ENCODE measurements at regions not wholly inside any gene's neighbourhood (a gene's known extent, or its start where the extent isn't known, plus 50 kb on each side); places are given as distances from the start of the nearest gene placed in this dataset.
A peak's percentile ranks its signal among the peaks of the same experiment; 100 is the strongest.

- DNase-seq: no peak
Observed at GRCh38 chr9:73470766-73471165, 319.1 kb downstream of the ANXA1 start.

GRCh38 chr9:73474002-73474600, 322.4 kb downstream of the ANXA1 start:
- no peak for DNase-seq

- DNase-seq: no peak
Observed at GRCh38 chr9:73474625-73475024, 323.0 kb downstream of the ANXA1 start.

GRCh38 chr9:73494894-73495293, 343.2 kb downstream of the ANXA1 start:
- no peak for DNase-seq

GRCh38 chr9:73497796-73498195, 346.1 kb downstream of the ANXA1 start:
- no peak for DNase-seq

- no peak for DNase-seq
Observed at GRCh38 chr9:73515216-73515615, 363.6 kb downstream of the ANXA1 start.

GRCh38 chr9:73523391-73523790, 371.7 kb downstream of the ANXA1 start:
- no peak for DNase-seq

GRCh38 chr9:73525350-73525749, 373.7 kb downstream of the ANXA1 start:
- DNase-seq: no peak

GRCh38 chr9:73527521-73527920, 375.9 kb downstream of the ANXA1 start:
- DNase-seq: no peak

GRCh38 chr9:73528926-73529325, 377.3 kb downstream of the ANXA1 start:
- DNase-seq: no peak

- no peak for DNase-seq
Observed at GRCh38 chr9:73529666-73530065, 378.0 kb downstream of the ANXA1 start.

- DNase-seq: no peak
Observed at GRCh38 chr9:73531051-73531532, 379.4 kb downstream of the ANXA1 start.

GRCh38 chr9:73531658-73532057, 380.0 kb downstream of the ANXA1 start:
- no peak for DNase-seq

- no peak for DNase-seq
Observed at GRCh38 chr9:73532985-73533384, 381.3 kb downstream of the ANXA1 start.

GRCh38 chr9:73536403-73536802, 384.7 kb downstream of the ANXA1 start:
- DNase-seq: no peak

- DNase-seq: no peak
Observed at GRCh38 chr9:73537561-73537960, 385.9 kb downstream of the ANXA1 start.

GRCh38 chr9:73539881-73540390, 388.3 kb downstream of the ANXA1 start:
- no peak for DNase-seq

GRCh38 chr9:73541923-73542322, 390.3 kb downstream of the ANXA1 start:
- no peak for DNase-seq

- no peak for DNase-seq
Observed at GRCh38 chr9:73543727-73544126, 392.1 kb downstream of the ANXA1 start.

- no peak for DNase-seq
Observed at GRCh38 chr9:73548201-73548600, 396.5 kb downstream of the ANXA1 start.

- DNase-seq: no peak
Observed at GRCh38 chr9:73549991-73550390, 398.3 kb downstream of the ANXA1 start.

GRCh38 chr9:73553295-73553694, 401.6 kb downstream of the ANXA1 start:
- DNase-seq: no peak

- DNase-seq: no peak
Observed at GRCh38 chr9:73558471-73558870, 406.8 kb downstream of the ANXA1 start.

GRCh38 chr9:73565026-73565425, 413.4 kb downstream of the ANXA1 start:
- no peak for DNase-seq

- DNase-seq: peak; percentile 73
Observed at GRCh38 chr9:73565833-73566465, 414.3 kb downstream of the ANXA1 start.

Measured in OCI-M1 (cell line).